Nephron (organoid): ENCODE measurements at regions not wholly inside any gene's neighbourhood (a gene's known extent, or its start where the extent isn't known, plus 50 kb on each side); places are given as distances from the start of the nearest gene placed in this dataset.
A peak's percentile ranks its signal among the peaks of the same experiment; 100 is the strongest.

Experiments
- H3K27ac Mint-ChIP-seq, 3 experiments: 2 replicates each; pipeline ENCODE4 v1.8.0; 2020; ENCODE audit warnings: mixed read lengths in 3 of 3, mild to moderate bottlenecking in 2 of 3, moderate library complexity in 1 of 3
- H3K27me3 Mint-ChIP-seq: 2 replicates; pipeline ENCODE4 v1.8.0; 2021; ENCODE audit warnings: low read depth, mild to moderate bottlenecking, moderate library complexity, mixed read lengths
- H3K36me3 Mint-ChIP-seq: 2 replicates; pipeline ENCODE4 v1.8.0; 2020; ENCODE audit warnings: low read depth, mixed read lengths
- H3K4me1 Mint-ChIP-seq: 2 replicates; pipeline ENCODE4 v1.8.0; 2020; ENCODE audit warnings: mixed read lengths
- H3K4me3 Mint-ChIP-seq, 3 experiments: 2 replicates each; pipeline ENCODE4 v1.8.0; 2020; ENCODE audit warnings: mild to moderate bottlenecking in 3 of 3, mixed read lengths in 3 of 3, moderate library complexity in 2 of 3
- H3K9me3 Mint-ChIP-seq: 2 replicates; pipeline ENCODE4 v1.8.0; 2020; ENCODE audit warnings: mixed read lengths
- TF ChIP-seq, protein P1 (sequence below), 3 experiments: fragments of 200-600 bp; sonication (generic); IDR thresholded peaks; one replicate each; pipeline ENCODE4 v1.5.0; 2021; ENCODE audit warnings: antibody characterized with exemption in 3 of 3; ENCODE audit not compliant: unreplicated experiment in 3 of 3

DNA sequence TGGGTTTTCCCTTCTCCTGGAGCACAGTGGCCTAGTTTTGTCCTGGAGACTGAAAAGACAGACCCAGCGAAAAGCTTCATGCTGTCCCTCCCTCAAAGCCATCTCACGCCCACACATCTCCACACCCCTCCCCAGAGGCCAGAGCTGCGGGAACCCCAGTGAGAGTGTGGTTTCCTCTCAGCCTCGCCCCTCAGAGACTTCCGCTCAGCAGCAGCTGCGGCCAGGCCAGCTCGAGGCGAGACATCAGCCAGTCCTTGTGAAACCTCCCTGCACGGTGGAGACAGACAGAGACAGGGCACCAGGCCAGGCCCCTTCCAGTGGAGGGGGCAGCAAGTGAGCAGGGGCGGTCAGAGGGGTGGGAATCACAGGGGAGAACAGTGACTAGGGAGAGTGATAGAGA, 77.0 kb upstream of the TNRC6C start:
- Mint-ChIP-seq H3K4me3 (peak overlapping the region in 1 of 3 experiments; percentile 5), H3K9me3 (no peaks in the 10 kb centered on the region), H3K27me3 (peaks cover 40% of the 10 kb centered on the region), H3K27ac (peak overlapping the region; percentile 48 to 64 (median 52)), H3K4me1 (peaks cover 39% of the 10 kb centered on the region), H3K36me3 (no peaks in the 10 kb centered on the region)
- TF ChIP-seq, protein P1, sequence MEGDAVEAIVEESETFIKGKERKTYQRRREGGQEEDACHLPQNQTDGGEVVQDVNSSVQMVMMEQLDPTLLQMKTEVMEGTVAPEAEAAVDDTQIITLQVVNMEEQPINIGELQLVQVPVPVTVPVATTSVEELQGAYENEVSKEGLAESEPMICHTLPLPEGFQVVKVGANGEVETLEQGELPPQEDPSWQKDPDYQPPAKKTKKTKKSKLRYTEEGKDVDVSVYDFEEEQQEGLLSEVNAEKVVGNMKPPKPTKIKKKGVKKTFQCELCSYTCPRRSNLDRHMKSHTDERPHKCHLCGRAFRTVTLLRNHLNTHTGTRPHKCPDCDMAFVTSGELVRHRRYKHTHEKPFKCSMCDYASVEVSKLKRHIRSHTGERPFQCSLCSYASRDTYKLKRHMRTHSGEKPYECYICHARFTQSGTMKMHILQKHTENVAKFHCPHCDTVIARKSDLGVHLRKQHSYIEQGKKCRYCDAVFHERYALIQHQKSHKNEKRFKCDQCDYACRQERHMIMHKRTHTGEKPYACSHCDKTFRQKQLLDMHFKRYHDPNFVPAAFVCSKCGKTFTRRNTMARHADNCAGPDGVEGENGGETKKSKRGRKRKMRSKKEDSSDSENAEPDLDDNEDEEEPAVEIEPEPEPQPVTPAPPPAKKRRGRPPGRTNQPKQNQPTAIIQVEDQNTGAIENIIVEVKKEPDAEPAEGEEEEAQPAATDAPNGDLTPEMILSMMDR (IDR thresholded peaks at IDR 0.05; ENCODE audit: unreplicated experiment in 3 of 3) = no peak

DNA sequence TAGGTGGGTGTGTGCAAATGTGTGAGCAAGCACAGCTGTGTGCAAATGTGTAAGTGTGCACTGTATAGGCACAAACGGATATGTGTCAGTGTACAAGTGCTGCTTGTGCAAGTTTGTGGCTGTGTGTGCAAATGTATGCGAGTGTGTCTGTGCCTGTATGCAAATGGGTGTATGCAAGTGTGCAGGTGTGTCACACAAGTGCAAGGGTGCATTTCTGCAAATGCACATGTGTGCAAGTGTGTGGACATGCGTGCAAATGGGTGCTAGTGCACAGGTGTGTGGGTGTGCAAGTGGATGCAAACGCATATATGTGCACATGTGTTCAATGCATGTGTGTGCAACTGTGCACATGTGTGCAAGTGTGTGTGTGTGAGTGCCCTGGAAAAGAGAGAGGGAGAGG, 76.5 kb upstream of the TNRC6C start:
- Mint-ChIP-seq H3K4me1 (peaks cover 44% of the 10 kb centered on the region), H3K27me3 (peaks cover 44% of the 10 kb centered on the region), H3K36me3 (no peaks in the 10 kb centered on the region), H3K4me3 (peak overlapping the region in 2 of 3 experiments; percentile 5 to 12), H3K9me3 (no peaks in the 10 kb centered on the region), H3K27ac (peak overlapping the region; percentile 48 to 64 (median 52))
- TF ChIP-seq, protein P1 (IDR thresholded peaks at IDR 0.05; ENCODE audit: unreplicated experiment in 3 of 3) = no peak

DNA sequence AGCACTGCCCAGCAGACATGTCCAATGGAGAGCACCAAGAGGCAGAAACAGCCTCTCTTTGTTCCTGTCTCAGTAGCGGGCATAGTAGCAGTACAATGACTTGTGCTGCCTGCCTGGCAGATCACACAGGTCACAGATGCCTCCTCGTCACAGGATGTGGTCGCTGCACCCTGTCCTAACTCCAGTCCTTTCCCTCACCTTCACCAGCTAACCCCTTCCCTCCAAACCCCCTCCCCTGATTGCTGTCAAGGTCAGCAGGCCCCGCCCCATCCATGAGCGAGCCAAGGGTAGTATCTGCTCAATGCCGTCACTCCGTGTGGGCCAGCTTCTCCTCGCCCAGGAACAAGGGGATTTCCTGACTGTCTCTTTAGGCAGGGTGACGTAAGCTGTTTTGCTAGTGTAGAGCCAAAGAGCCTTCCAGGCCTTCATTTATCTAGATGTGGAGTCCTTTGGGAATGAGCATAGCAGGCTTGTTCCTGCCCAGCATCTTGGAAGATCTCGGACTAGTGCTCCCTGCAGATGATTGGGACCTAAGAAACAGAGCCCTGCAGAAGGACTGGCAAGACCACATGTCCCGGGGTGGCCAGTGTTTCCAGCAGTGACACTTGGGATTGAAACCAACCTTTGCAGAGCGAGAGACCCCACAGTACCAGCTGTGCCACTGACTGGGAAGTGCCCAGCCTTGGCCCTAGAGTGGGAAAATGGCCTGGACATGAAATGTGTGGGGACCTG, 75.9 kb upstream of the TNRC6C start:
- H3K36me3 Mint-ChIP-seq = no peaks in the 10 kb centered on the region
- H3K9me3 Mint-ChIP-seq = no peaks in the 10 kb centered on the region
- H3K4me1 Mint-ChIP-seq = peaks cover 50% of the 10 kb centered on the region
- H3K4me3 Mint-ChIP-seq = peak overlapping the region in 1 of 3 experiments; percentile 53
- peaks cover 48% of the 10 kb centered on the region for H3K27me3 Mint-ChIP-seq
- TF ChIP-seq, protein P1 (IDR thresholded peaks at IDR 0.05; ENCODE audit: unreplicated experiment in 3 of 3) = no peak
- H3K27ac Mint-ChIP-seq = peak overlapping the region; percentile 36 to 64 (median 52)

DNA sequence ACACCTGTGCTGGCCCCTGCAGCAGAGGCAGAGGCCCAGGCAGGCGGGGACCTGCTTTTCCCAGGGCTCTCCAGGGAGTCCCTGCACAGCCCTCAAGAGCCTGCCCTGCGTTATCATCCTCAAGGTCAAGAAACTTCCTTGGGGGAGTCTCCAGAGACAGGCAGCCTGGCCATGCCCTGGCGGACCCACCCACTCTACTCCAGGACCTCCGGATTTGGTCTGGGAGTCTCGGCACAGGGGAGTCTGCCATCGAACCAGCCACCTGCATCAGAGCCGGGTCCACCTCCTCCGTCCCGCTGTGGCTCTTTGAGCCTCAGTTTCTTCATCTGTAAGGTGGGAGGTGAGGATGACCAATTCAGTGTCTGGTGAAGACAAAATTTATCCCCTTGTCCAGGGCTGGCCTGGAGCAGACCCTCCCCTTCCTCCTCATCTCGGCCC, 75.3 kb upstream of the TNRC6C start:
- Mint-ChIP-seq H3K4me1 (peaks cover 56% of the 10 kb centered on the region), H3K36me3 (no peaks in the 10 kb centered on the region), H3K27ac (no peak overlapping the region), H3K27me3 (peaks cover 50% of the 10 kb centered on the region), H3K9me3 (no peaks in the 10 kb centered on the region), H3K4me3 (no peak overlapping the region)
- TF ChIP-seq, protein P1 (IDR thresholded peaks at IDR 0.05; ENCODE audit: unreplicated experiment in 3 of 3) = no peak

DNA sequence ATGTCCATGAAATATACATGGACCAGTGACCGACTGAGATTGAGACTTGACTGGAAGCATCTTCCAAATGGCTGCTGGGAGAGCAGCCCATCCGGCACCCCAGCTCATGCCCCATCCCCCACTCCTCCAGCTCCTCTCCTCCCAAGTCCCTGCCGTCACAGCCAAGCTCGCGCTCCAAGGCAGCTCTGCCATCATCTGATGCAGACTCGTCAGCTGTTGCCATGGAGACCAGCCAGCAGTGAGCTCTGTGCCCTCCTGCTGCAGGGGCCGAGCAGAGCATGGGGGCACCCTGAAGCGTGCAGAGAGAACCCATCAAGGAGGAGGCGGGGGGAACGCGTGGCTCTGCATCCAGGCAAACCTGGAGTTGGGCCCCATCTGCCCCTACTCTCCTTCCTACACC, 74.5 kb upstream of the TNRC6C start:
- H3K27me3 Mint-ChIP-seq = peaks cover 53% of the 10 kb centered on the region
- no peaks in the 10 kb centered on the region for H3K36me3 Mint-ChIP-seq
- H3K9me3 Mint-ChIP-seq = no peaks in the 10 kb centered on the region
- TF ChIP-seq, protein P1 (IDR thresholded peaks at IDR 0.05; ENCODE audit: unreplicated experiment in 3 of 3) = no peak
- H3K4me3 Mint-ChIP-seq = peak overlapping the region in 1 of 3 experiments; percentile 13
- peak overlapping the region in 2 of 3 experiments; percentile 29 to 35 for H3K27ac Mint-ChIP-seq
- H3K4me1 Mint-ChIP-seq = peaks cover 59% of the 10 kb centered on the region
